Hematopoietic multipotent progenitor cell treated with erythropoietin and hydrocortisone succinate and interleukin-3 and kit ligand, for 6 days (in vitro differentiated cells): ENCODE measurements at regions not wholly inside any gene's neighbourhood (a gene's known extent, or its start where the extent isn't known, plus 50 kb on each side); places are given as distances from the start of the nearest gene placed in this dataset.

ENCODE experiments used
- DNase-seq: peaks from one replicate; pipeline ENCODE4 v3.0.0-alpha.2; 2015

GRCh38 chr1:184813528-184814089 is 59.0 kb upstream of the EDEM3 start:
- DNase-seq = no peak

DNA sequence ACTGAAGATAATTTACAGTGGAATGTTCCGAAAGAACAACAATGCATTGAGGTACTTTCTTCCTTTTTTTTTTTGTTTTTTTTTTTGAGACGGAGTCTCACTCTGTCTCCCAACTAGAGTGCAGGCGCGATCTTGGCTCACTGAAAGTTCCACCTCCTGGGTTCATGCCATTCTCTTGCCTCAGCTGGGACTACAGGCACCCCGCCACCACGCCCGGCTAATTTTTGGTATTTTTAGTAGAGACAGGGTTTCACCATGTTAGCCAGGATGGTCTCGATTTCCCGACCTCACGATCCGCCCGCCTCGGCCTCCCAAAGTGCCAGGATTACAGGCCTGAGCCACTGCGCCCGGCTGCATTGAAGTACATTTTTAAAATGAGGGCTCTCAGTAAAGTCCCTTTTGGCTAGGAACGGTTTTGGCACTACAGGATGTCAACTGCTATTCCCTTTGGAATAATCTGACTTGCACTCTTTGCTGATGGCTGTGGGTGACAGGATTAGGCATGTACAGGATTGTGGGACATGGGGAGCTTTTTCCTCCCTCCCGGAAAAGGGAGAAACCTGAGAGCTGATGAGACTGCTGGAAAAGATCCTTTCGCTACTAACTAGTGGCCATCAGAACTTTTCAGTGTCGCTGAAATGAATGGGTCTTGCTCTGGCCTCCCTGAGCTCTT is 56.9 kb upstream of the EDEM3 start:
- no peak for DNase-seq

DNA sequence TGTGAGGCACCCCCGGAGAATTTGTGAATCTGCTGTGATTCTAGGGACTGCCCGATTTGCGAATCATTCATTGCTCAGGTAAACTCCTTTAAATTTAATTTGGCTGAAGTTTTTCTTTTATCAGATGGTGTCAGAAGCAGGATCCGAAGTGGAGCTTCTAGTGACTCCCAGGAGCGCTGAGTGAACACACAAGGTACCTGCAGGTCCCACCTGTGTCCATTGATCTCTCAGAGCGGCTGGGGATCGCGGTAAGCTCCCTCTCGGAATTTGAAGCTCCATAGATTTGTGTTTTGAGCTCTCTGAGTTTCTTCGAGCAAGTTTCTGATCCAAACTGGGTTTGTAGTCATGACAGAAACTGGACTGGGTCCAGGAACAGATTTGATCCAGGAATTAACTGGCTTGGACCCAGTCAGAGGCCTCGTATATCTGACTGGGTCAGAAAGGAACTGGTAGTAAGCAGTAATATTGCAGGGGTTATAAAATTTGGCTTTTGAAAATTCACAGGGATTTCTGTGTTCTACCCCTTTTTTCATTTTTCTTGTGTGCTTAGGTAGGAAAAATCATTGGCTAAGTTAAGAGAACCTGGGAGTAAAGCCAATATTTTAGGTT is 56.2 kb upstream of the EDEM3 start:
- no peak for DNase-seq

GRCh38 chr1:184806296-184806721 is 51.7 kb upstream of the EDEM3 start:
- peak; percentile 80 for DNase-seq

GRCh38 chr1:184805667-184806295 is 51.1 kb upstream of the EDEM3 start:
- peak; percentile 95 for DNase-seq
